Heart left ventricle (tissue), 16 donors: ENCODE measurements at regions not wholly inside any gene's neighbourhood (a gene's known extent, or its start where the extent isn't known, plus 50 kb on each side); places are given as distances from the start of the nearest gene placed in this dataset.

Source experiments
- ATAC-seq, 4 donors: fragments of 200-7000 bp; cut with Tn5 transposase; one replicate each; pipeline ENCODE4 v1.9.1; 2020 to 2022; ENCODE audit warnings: moderate library complexity in 4 of 4, mild to moderate bottlenecking in 3 of 4, moderate number of reproducible peaks in 1 of 4
- DNase-seq, 5 donors: peaks; one replicate each; pipeline ENCODE4 v3.0.0-alpha.2; 2020
- H3K27ac ChIP-seq, 12 donors: fragments of 200-600 bp; sonication (generic) in 4 of 12; one replicate each; pipeline versions ENCODE4 v1.5.0 to v1.8.0; 2016 to 2022; ENCODE audit warnings: mild to moderate bottlenecking in 2 of 12
- H3K27me3 ChIP-seq, 9 donors: fragments of 200-600 bp; sonication (generic) in 2 of 9; one replicate each; pipeline versions ENCODE4 v1.5.1 to v1.8.0; 2016 to 2022; ENCODE audit warnings: mild to moderate bottlenecking in 3 of 9
- H3K36me3 ChIP-seq, 9 donors: fragments of 200-600 bp; sonication (generic) in 2 of 9; one replicate each; pipeline versions ENCODE4 v1.5.0 to v1.8.0; 2018 to 2022; ENCODE audit warnings: mild to moderate bottlenecking in 2 of 9
- H3K4me1 ChIP-seq, 12 donors: fragments of 200-600 bp; sonication (generic) in 4 of 12; one replicate each; pipeline versions ENCODE4 v1.5.0 to v1.8.0; 2016 to 2022; ENCODE audit warnings: mild to moderate bottlenecking in 3 of 12
- H3K4me3 ChIP-seq, 12 donors: fragments of 200-600 bp; sonication (generic) in 4 of 12; one replicate each; pipeline versions ENCODE4 v1.5.0 to v1.8.0; 2017 to 2022; ENCODE audit warnings: mild to moderate bottlenecking in 9 of 12, moderate library complexity in 4 of 12
- H3K9me3 ChIP-seq, 12 donors: fragments of 200-600 bp; sonication (generic) in 4 of 12; one replicate each; pipeline versions ENCODE4 v1.5.0 to v1.8.0; 2016 to 2022; ENCODE audit warnings: mild to moderate bottlenecking in 1 of 12
- CTCF ChIP-seq, 12 donors: fragments of 200-600 bp; sonication (generic) in 4 of 12; IDR thresholded peaks; one replicate each; pipeline versions ENCODE4 v1.5.0 to v1.8.0; 2018 to 2022; ENCODE audit warnings: antibody characterized with exemption in 12 of 12, mild to moderate bottlenecking in 5 of 12
- POLR2A ChIP-seq, 2 donors: fragments of 450-650 bp; IDR thresholded peaks; one replicate each; pipeline ENCODE4 v1.6.1; 2017; ENCODE audit warnings: antibody characterized with exemption in 2 of 2, mild to moderate bottlenecking in 2 of 2, moderate library complexity in 2 of 2
- WGBS, 4 donors: extraction: QIAGEN DNeasy Blood & Tissue Kit in 2 of 4; methylation state at CpG; one replicate each; pipeline versions ENCODE4 v1.1.5 to v1.1.7; 2013 to 2018; 5-methylcytosine and 5-hydroxymethylcytosine counted together
- intact Hi-C, 10 donors: fragments of 100-400 bp; cut with DNase I; formaldehyde crosslinking; loops; one replicate each; pipeline versions ENCODE4 v1.11.1 to v1.14.2; 2022
- donor health status: ischemic (EF 13 %, LVEDD 7.1; RV severe dilation, severe dysfunction).
- donor health status: healthy with polysubstance abuse.
- donor health status: DM: no; HTN: yes; CAD: no.
- donor health status: DM: no; HTN: no; CAD: no.
- donor health status: ischemic (EF 25% LVEDD 6.9; RV normal size, moderate dysfunction).
- donor health status: ischemic (EF 25% LVEDD 5.7; RV mildly dilated, moderate dysfunction).
- donor health status: healthy.
- donor health status: DM: yes; HTN: yes; CAD: no.
- donor health status: ischemic (EF 35%, LVEDD 5.7; RV mildly dilated, moderate dysfunction).
- donor health status: nonischemic (EF 11% LVEDD 7.7; RV severe dilation, severe dysfunction).
- donor health status: DM: yes; HTN: yes; CAD: no.
- donor health status: PGD.
- donor health status: ischemic (EF 29% LVEDD 5.4; RV normal size, mild dysfunction).
- donor health status: nonischemic (EF 23%, LVEDD 6.1; RV moderate dilation, normal function).

GRCh38 chr5:167413506-167413905 lies 877.9 kb upstream of the WWC1 start:
- Histone ChIP-seq H3K4me3 (no peak overlapping the region), H3K27me3 (no peaks in the 10 kb centered on the region), H3K9me3 (no peaks in the 10 kb centered on the region), H3K36me3 (no peaks in the 10 kb centered on the region), H3K4me1 (peaks cover 0 to 5% (median 0%) of the 10 kb centered on the region in 12 donors), H3K27ac (no peak overlapping the region)
- 86 to 89% (median 87%) methylated on average over 5 of the region's 5 CpGs for WGBS, 4 donors
- intact Hi-C loops, result no loop called here
- DNase-seq, result no peak
- no peak for TF ChIP-seq CTCF (IDR thresholded peaks at IDR 0.05)
- TF ChIP-seq POLR2A (IDR thresholded peaks at IDR 0.05), result no peak
- ATAC-seq, result no peak

GRCh38 chr5:167414611-167415010 lies 876.8 kb upstream of the WWC1 start:
- intact Hi-C loops, result no loop called here
- H3K4me3 ChIP-seq, result no peak overlapping the region
- no peak overlapping the region for H3K27ac ChIP-seq
- no peak for DNase-seq
- peaks cover 0 to 5% (median 0%) of the 10 kb centered on the region in 12 donors for H3K4me1 ChIP-seq
- ATAC-seq, result no peak
- TF ChIP-seq CTCF (IDR thresholded peaks at IDR 0.05) (no peak), POLR2A (IDR thresholded peaks at IDR 0.05) (no peak)
- H3K27me3 ChIP-seq, result no peaks in the 10 kb centered on the region
- no peaks in the 10 kb centered on the region for H3K36me3 ChIP-seq
- WGBS, 4 donors, result 65 to 79% (median 77%) methylated on average over 4 of the region's 4 CpGs
- H3K9me3 ChIP-seq, result no peaks in the 10 kb centered on the region

- no peaks in the 10 kb centered on the region for H3K27me3 ChIP-seq
- H3K4me1 ChIP-seq, result peaks cover 0 to 5% (median 0%) of the 10 kb centered on the region in 12 donors
- intact Hi-C loops, result no loop called here
- DNase-seq (no peak), ATAC-seq (no peak)
- WGBS, 4 donors, result 48 to 50% (median 49%) methylated on average over 10 of the region's 10 CpGs
- no peaks in the 10 kb centered on the region for H3K36me3 ChIP-seq
- no peak overlapping the region for H3K27ac ChIP-seq
- H3K4me3 ChIP-seq, result no peak overlapping the region
- no peaks in the 10 kb centered on the region for H3K9me3 ChIP-seq
- no peak for TF ChIP-seq POLR2A (IDR thresholded peaks at IDR 0.05)
- TF ChIP-seq CTCF (IDR thresholded peaks at IDR 0.05), result no peak
Observed at GRCh38 chr5:167415779-167416746, 875.4 kb upstream of the WWC1 start.

GRCh38 chr5:167417662-167418061 lies 873.8 kb upstream of the WWC1 start:
- DNase-seq, result no peak
- H3K27me3 ChIP-seq, result no peaks in the 10 kb centered on the region
- TF ChIP-seq CTCF (IDR thresholded peaks at IDR 0.05) (no peak), POLR2A (IDR thresholded peaks at IDR 0.05) (no peak)
- no peak for ATAC-seq
- 75 to 80% (median 80%) methylated on average over 4 of the region's 4 CpGs for WGBS, 4 donors
- H3K27ac ChIP-seq, result no peak overlapping the region
- peaks cover 0 to 5% (median 0%) of the 10 kb centered on the region in 12 donors for H3K4me1 ChIP-seq
- no peaks in the 10 kb centered on the region for H3K36me3 ChIP-seq
- intact Hi-C loops, result no loop called here
- no peaks in the 10 kb centered on the region for H3K9me3 ChIP-seq
- H3K4me3 ChIP-seq, result no peak overlapping the region
